MM.1S (cell line): ENCODE measurements at regions not wholly inside any gene's neighbourhood (a gene's known extent, or its start where the extent isn't known, plus 50 kb on each side); places are given as distances from the start of the nearest gene placed in this dataset.

ENCODE experiments used
- EZH2 ChIP-seq: fragments of 300-600 bp; sonication (generic); optimal IDR thresholded peaks from 2 replicates; pipeline ENCODE3; 2017; ENCODE audit warnings: low read depth, mild to moderate bottlenecking, antibody characterized with exemption, low read length, mixed read lengths
- EZH2phosphoT487 ChIP-seq: fragments of 300-600 bp; sonication (generic); IDR thresholded peaks from 2 replicates; pipeline ENCODE4 v1.6.1; 2018; ENCODE audit warnings: antibody characterized with exemption, low read length
- TF ChIP-seq, protein P1 (sequence below): fragments of 300-600 bp; sonication (generic); IDR thresholded peaks from 2 replicates; pipeline ENCODE4 v1.5.1; 2016; ENCODE audit warnings: antibody characterized with exemption, low read length, mixed read lengths

DNA sequence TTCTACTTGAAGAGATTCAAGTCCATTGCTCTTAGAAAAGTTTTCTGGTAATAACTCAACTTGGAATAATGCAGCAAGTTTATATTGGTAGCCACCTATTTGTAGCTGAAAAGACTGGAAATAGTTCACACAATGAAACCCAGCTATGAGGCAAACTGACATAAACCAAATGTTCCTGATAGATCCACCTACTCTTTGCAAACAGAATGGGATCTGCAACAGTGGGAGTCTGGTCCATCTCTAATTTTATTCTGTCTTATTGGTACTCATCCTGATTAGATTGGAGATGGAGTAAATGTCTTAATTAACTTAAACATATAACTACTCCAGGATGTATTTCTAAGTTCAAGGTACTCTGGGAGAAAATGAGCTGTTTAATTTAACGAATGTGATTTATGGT is 438.0 kb downstream of the OLFM4 start:
- TF ChIP-seq, protein P1, sequence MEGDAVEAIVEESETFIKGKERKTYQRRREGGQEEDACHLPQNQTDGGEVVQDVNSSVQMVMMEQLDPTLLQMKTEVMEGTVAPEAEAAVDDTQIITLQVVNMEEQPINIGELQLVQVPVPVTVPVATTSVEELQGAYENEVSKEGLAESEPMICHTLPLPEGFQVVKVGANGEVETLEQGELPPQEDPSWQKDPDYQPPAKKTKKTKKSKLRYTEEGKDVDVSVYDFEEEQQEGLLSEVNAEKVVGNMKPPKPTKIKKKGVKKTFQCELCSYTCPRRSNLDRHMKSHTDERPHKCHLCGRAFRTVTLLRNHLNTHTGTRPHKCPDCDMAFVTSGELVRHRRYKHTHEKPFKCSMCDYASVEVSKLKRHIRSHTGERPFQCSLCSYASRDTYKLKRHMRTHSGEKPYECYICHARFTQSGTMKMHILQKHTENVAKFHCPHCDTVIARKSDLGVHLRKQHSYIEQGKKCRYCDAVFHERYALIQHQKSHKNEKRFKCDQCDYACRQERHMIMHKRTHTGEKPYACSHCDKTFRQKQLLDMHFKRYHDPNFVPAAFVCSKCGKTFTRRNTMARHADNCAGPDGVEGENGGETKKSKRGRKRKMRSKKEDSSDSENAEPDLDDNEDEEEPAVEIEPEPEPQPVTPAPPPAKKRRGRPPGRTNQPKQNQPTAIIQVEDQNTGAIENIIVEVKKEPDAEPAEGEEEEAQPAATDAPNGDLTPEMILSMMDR: no peak
- TF ChIP-seq EZH2 (no peak), EZH2phosphoT487 (no peak)
